ENCODE measurements at regions not wholly inside any gene's neighbourhood (a gene's known extent, or its start where the extent isn't known, plus 50 kb on each side); places are given as distances from the start of the nearest gene placed in this dataset.

- no peak for TF ChIP-seq CTCF (IDR thresholded peaks at IDR 0.05)
- no peak for TF ChIP-seq POLR2A (IDR thresholded peaks at IDR 0.05)
Measured at GRCh38 chr5:124393584-124394379, 352.7 kb downstream of the ZNF608 start.

Data from lower leg skin (tissue), 3 donors.